ENCODE measurements at regions not wholly inside any gene's neighbourhood (a gene's known extent, or its start where the extent isn't known, plus 50 kb on each side); places are given as distances from the start of the nearest gene placed in this dataset.

- no peak for DNase-seq
- 74 to 84% (median 76%) methylated on average over 5 of the region's 5 CpGs for WGBS, 4 donors
Measured at GRCh38 chr4:60259781-60260180, 940.3 kb upstream of the ADGRL3 start.

GRCh38 chr4:60266505-60266904, 933.6 kb upstream of the ADGRL3 start:
- Histone ChIP-seq H3K27ac (no peak overlapping the region), H3K36me3 (no peaks in the 10 kb centered on the region), H3K27me3 (no peaks in the 10 kb centered on the region), H3K4me1 (no peaks in the 10 kb centered on the region), H3K9me3 (peaks cover 0 to 5% (median 0%) of the 10 kb centered on the region in 12 donors), H3K4me3 (no peak overlapping the region)
- no peak for TF ChIP-seq CTCF (IDR thresholded peaks at IDR 0.05)
- TF ChIP-seq POLR2A (IDR thresholded peaks at IDR 0.05), result no peak
- WGBS, 4 donors, result 56 to 71% (median 60%) methylated on average over 1 of the region's 1 CpG
- no peak for ATAC-seq
- intact Hi-C loops (cut with DNase I), result no loop called here
- no peak for DNase-seq

More at GRCh38 chr4:60259781-60260180, 940.3 kb upstream of the ADGRL3 start:
- intact Hi-C loops (cut with DNase I), result no loop called here
- ATAC-seq, result no peak
- Histone ChIP-seq H3K4me3 (no peak overlapping the region), H3K27ac (no peak overlapping the region), H3K4me1 (no peaks in the 10 kb centered on the region), H3K27me3 (no peaks in the 10 kb centered on the region), H3K36me3 (no peaks in the 10 kb centered on the region), H3K9me3 (no peaks in the 10 kb centered on the region)
- no peak for TF ChIP-seq CTCF (IDR thresholded peaks at IDR 0.05)
- no peak for TF ChIP-seq POLR2A (IDR thresholded peaks at IDR 0.05)

- H3K27me3 ChIP-seq, result no peaks in the 10 kb centered on the region
- WGBS, 4 donors, result 29 to 82% (median 74%) methylated on average over 2 of the region's 2 CpGs
Measured at GRCh38 chr4:60296386-60296785, 903.7 kb upstream of the ADGRL3 start.

GRCh38 chr4:60313611-60314178, 886.4 kb upstream of the ADGRL3 start:
- 64 to 88% (median 75%) methylated on average over 2 of the region's 2 CpGs for WGBS, 4 donors
- ATAC-seq, result no peak
- DNase-seq, result no peak
- intact Hi-C loops (cut with DNase I), result no loop called here
- TF ChIP-seq POLR2A (IDR thresholded peaks at IDR 0.05) (no peak), CTCF (IDR thresholded peaks at IDR 0.05) (no peak)
- Histone ChIP-seq H3K27ac (no peak overlapping the region), H3K4me3 (no peak overlapping the region), H3K9me3 (peaks cover 0 to 7% (median 0%) of the 10 kb centered on the region in 12 donors), H3K36me3 (no peaks in the 10 kb centered on the region), H3K27me3 (no peaks in the 10 kb centered on the region), H3K4me1 (no peaks in the 10 kb centered on the region)

More at GRCh38 chr4:60296386-60296785, 903.7 kb upstream of the ADGRL3 start:
- no peak for ATAC-seq
- Histone ChIP-seq H3K4me3 (no peak overlapping the region), H3K9me3 (no peaks in the 10 kb centered on the region), H3K4me1 (no peaks in the 10 kb centered on the region), H3K36me3 (no peaks in the 10 kb centered on the region), H3K27ac (no peak overlapping the region)
- no peak for DNase-seq
- intact Hi-C loops (cut with DNase I), result no loop called here
- TF ChIP-seq CTCF (IDR thresholded peaks at IDR 0.05) (no peak), POLR2A (IDR thresholded peaks at IDR 0.05) (no peak)

Measured in heart left ventricle (tissue), 16 donors.